ENCODE measurements at regions not wholly inside any gene's neighbourhood (a gene's known extent, or its start where the extent isn't known, plus 50 kb on each side); places are given as distances from the start of the nearest gene placed in this dataset.

- no peak for DNase-seq
Measured at GRCh38 chr13:26155568-26155967, 66.5 kb downstream of the RNF6 start.

GRCh38 chr13:26133851-26134250 lies 82.0 kb upstream of the SHISA2 start:
- DNase-seq: no peak

- no peak for DNase-seq
Measured at GRCh38 chr13:26133286-26133685, 81.5 kb upstream of the SHISA2 start.

- DNase-seq: no peak
Measured at GRCh38 chr13:26132756-26133155, 80.9 kb upstream of the SHISA2 start.

- DNase-seq: no peak
Measured at GRCh38 chr13:26128676-26129075, 76.9 kb upstream of the SHISA2 start.

GRCh38 chr13:26117620-26118019 lies 65.8 kb upstream of the SHISA2 start:
- DNase-seq: no peak

GRCh38 chr13:26112843-26113242 lies 61.0 kb upstream of the SHISA2 start:
- DNase-seq: peak; percentile 23

- DNase-seq: no peak
Measured at GRCh38 chr13:26111797-26112196, 60.0 kb upstream of the SHISA2 start.

Data from NCI-H748 treated with DMSO at 0.1 percent for 48 hours (cell line).